ENCODE measurements at regions not wholly inside any gene's neighbourhood (a gene's known extent, or its start where the extent isn't known, plus 50 kb on each side); places are given as distances from the start of the nearest gene placed in this dataset.
"Not testable (repeated sequence)": the region's sequence is repeated elsewhere in the genome, so short reads cannot be mapped to it uniquely, and the experiment has no call there.

GRCh38 chr5:19288311-19288710 is 699.7 kb downstream of the CDH18 start:
- TF ChIP-seq CTCF (conservative IDR thresholded peaks at IDR 0.05; ENCODE audit: low read depth in 2 of 2); EZH2 (IDR thresholded peaks at IDR 0.05; ENCODE audit: low read depth, unreplicated experiment); REST (IDR thresholded peaks at IDR 0.05; ENCODE audit: unreplicated experiment); JUNB (IDR thresholded peaks at IDR 0.05; ENCODE audit: unreplicated experiment); EZH2phosphoT487 (IDR thresholded peaks at IDR 0.05; ENCODE audit: unreplicated experiment); POLR2AphosphoS5 (IDR thresholded peaks at IDR 0.05; ENCODE audit: low read depth); CREB1 (CRISPR knock-in tag; IDR thresholded peaks at IDR 0.05; ENCODE audit: low read depth); STAT1 (IDR thresholded peaks at IDR 0.05; ENCODE audit: unreplicated experiment); NANOG (IDR thresholded peaks at IDR 0.05; ENCODE audit: borderline replicate concordance); ZNF114 (CRISPR knock-in tag; IDR thresholded peaks at IDR 0.05); ETS1 (IDR thresholded peaks at IDR 0.05); ZNF331 (CRISPR knock-in tag; IDR thresholded peaks at IDR 0.05; ENCODE audit: low read depth); ZNF462 (CRISPR knock-in tag; IDR thresholded peaks at IDR 0.05): not testable (repeated sequence)
